GM12878 (cell line): ENCODE measurements at regions not wholly inside any gene's neighbourhood (a gene's known extent, or its start where the extent isn't known, plus 50 kb on each side); places are given as distances from the start of the nearest gene placed in this dataset.

Source experiments
- ATAC-seq: fragments of 200-7000 bp; cut with Tn5 transposase; 3 replicates; pipeline ENCODE4 v1.9.1; 2020; ENCODE audit warnings: mild to moderate bottlenecking, moderate library complexity
- BruUV-seq: library from RNA; stranded (reverse); fragments of 400-500 nt; replicated peaks from 2 replicates; lab custom pipeline; 2021; lab: Mats Ljungman, UMichigan
- CTCF ChIA-PET: fragments of 300-600 bp; sonication (Branson Sonifier 250); formaldehyde crosslinking; extraction: SDS; loops from one replicate; lab custom pipeline; 2021; ENCODE audit warnings: inconsistent platforms; lab: Yijun Ruan, JAX
- POLR2A ChIA-PET: fragments of 350-600 bp; formaldehyde crosslinking; extraction: SDS; loops from one replicate; lab custom pipeline; 2021; ENCODE audit warnings: inconsistent platforms; lab: Charles Lee
- RAD21 ChIA-PET: fragments of 300-600 bp; sonication (Branson Sonifier 250); formaldehyde crosslinking; loops from one replicate; lab custom pipeline; 2023; ENCODE audit warnings: antibody characterized with exemption; ENCODE audit not compliant: unreplicated experiment; lab: Charles Lee
- SMC1A ChIA-PET: fragments of 300-600 bp; sonication (Branson Sonifier 250); formaldehyde crosslinking; loops from one replicate; lab custom pipeline; 2023; ENCODE audit not compliant: unreplicated experiment, uncharacterized antibody; lab: Charles Lee
- DNase-seq: peaks from one replicate; pipeline ENCODE4 v3.0.0-alpha.2; 2011; ENCODE audit warnings: low read depth, low spot score
- FAIRE-seq: peaks from 3 replicates; lab custom pipeline; 2011; peaks lifted over from hg19 to GRCh38; lab: Jason Lieb, UNC
- H2AFZ ChIP-seq: 2 replicates; pipeline ENCODE4 v1.6.0; 2011; ENCODE audit warnings: low read depth, low read length, control low read depth; ENCODE audit not compliant: control insufficient read depth
- H3K27ac ChIP-seq: 2 replicates; pipeline ENCODE4 v1.5.1; 2011; ENCODE audit warnings: control low read depth; ENCODE audit not compliant: control insufficient read depth, insufficient read depth
- H3K27me3 ChIP-seq, 2 experiments: replicated peaks in 1 of 2; 2 replicates each; pipeline versions ENCODE4 v1.6.0 to v1.6.1; 2011; ENCODE audit warnings: low read length in 1 of 2; ENCODE audit not compliant: control insufficient read depth in 2 of 2, insufficient read depth in 2 of 2
- H3K36me3 ChIP-seq, 2 experiments: 2 replicates each; pipeline ENCODE4 v1.5.1; 2011; ENCODE audit warnings: low read length in 1 of 2; ENCODE audit not compliant: control insufficient read depth in 2 of 2, insufficient read depth in 2 of 2
- H3K4me1 ChIP-seq: 2 replicates; pipeline ENCODE4 v1.6.1; 2011; ENCODE audit warnings: mild to moderate bottlenecking, low read length, moderate library complexity, mixed read lengths; ENCODE audit not compliant: control insufficient read depth, insufficient read depth
- H3K4me2 ChIP-seq: 2 replicates; pipeline ENCODE4 v1.6.0; 2011; ENCODE audit warnings: control low read depth; ENCODE audit not compliant: control insufficient read depth, insufficient read depth
- H3K4me3 ChIP-seq: fragments of 200-600 bp; sonication (generic); 2 replicates; pipeline ENCODE4 v1.5.1; 2016
- H3K79me2 ChIP-seq: 2 replicates; pipeline ENCODE4 v1.6.0; 2011; ENCODE audit warnings: low read length; ENCODE audit not compliant: control insufficient read depth, insufficient read depth
- H3K9ac ChIP-seq: 2 replicates; pipeline ENCODE4 v1.8.0; 2011; ENCODE audit warnings: low read length, control low read depth, mixed read lengths; ENCODE audit not compliant: control insufficient read depth, insufficient read depth
- H3K9me3 ChIP-seq: replicated peaks from 3 replicates; pipeline ENCODE4 v1.5.1; 2011; ENCODE audit warnings: mild to moderate bottlenecking, low read length; ENCODE audit not compliant: control insufficient read depth, insufficient read depth
- H4K20me1 ChIP-seq: 2 replicates; pipeline ENCODE4 v1.6.0; 2011; ENCODE audit not compliant: control insufficient read depth, insufficient read depth
- MEF2B ChIP-seq: fragments of 450-650 bp; IDR thresholded peaks from 2 replicates; pipeline ENCODE4 v1.6.1; 2018; ENCODE audit warnings: mild to moderate bottlenecking, moderate library complexity; ENCODE audit not compliant: partially characterized antibody, poor library complexity, severe bottlenecking
- MXI1 ChIP-seq: fragments of 150-350 bp; IDR thresholded peaks from 2 replicates; pipeline ENCODE4 v1.6.1; 2011; ENCODE audit warnings: low read depth, mild to moderate bottlenecking, inconsistent platforms, low read length, improper control_type of control experiment
- NFYA ChIP-seq: IDR thresholded peaks from 2 replicates; pipeline ENCODE4 v1.6.1; 2011; ENCODE audit warnings: low read depth, mild to moderate bottlenecking, low read length, improper control_type of control experiment, borderline replicate concordance
- NR2C1 ChIP-seq: fragments of 450-650 bp; IDR thresholded peaks from 2 replicates; pipeline ENCODE4 v1.6.1; 2017; ENCODE audit warnings: antibody characterized with exemption, mild to moderate bottlenecking, moderate library complexity
- SMAD5 ChIP-seq: IDR thresholded peaks from 2 replicates; pipeline ENCODE4 v1.6.1; 2016; ENCODE audit warnings: antibody characterized with exemption, low read depth
- SPI1 ChIP-seq: IDR thresholded peaks from 2 replicates; pipeline ENCODE4 v1.6.1; 2011; ENCODE audit warnings: low read depth, mild to moderate bottlenecking, low read length, moderate library complexity, borderline replicate concordance; ENCODE audit not compliant: insufficient read depth
- TAF1 ChIP-seq: IDR thresholded peaks from 2 replicates; pipeline ENCODE4 v1.6.1; 2011; ENCODE audit warnings: mild to moderate bottlenecking, low read depth, low read length, borderline replicate concordance
- WGBS: methylation state at CpG from one replicate; pipeline ENCODE4 v1.1.6; 2016; ENCODE audit warnings: low lambda C conversion rate; ENCODE audit not compliant: insufficient replicate concordance, insufficient coverage; ENCODE audit errors: missing lambda C conversion rate; 5-methylcytosine and 5-hydroxymethylcytosine counted together
- in situ Hi-C: fragments of 300-500 bp; cut with MboI; formaldehyde crosslinking; loops from 9 replicates; pipeline ENCODE4 v1.14.3; 2018; ENCODE audit warnings: mixed read lengths
- intact Hi-C: fragments of 100-400 bp; cut with micrococcal nuclease; formaldehyde crosslinking; loops from one replicate; pipeline ENCODE4 v1.14.2; 2022; ENCODE audit not compliant: unreplicated experiment
- TF ChIP-seq, protein P1 (sequence below): fragments of 450-650 bp; IDR thresholded peaks from 2 replicates; pipeline ENCODE4 v1.6.1; 2018; ENCODE audit warnings: mild to moderate bottlenecking, low read depth, moderate library complexity; ENCODE audit not compliant: partially characterized antibody

DNA sequence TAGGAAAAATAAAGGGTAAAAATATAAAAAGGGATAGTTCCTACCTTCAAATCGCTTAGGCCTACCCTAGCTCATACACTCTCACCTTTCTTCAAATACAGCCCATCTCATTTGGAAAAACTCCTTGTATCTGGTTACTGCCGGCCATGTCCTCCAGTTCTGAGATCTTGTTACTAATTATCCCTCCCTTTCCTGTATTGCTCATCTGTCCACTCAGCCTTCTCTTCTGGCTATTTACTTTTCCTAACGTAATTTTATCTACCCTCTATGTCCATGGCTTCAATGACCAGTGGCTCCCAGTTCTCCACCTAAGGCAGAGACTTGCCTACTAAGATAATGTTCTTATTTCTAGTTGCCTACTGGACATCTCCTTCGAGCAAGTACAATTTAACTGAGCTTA, 342.9 kb upstream of the ACVR2A start:
- no peaks in the 10 kb centered on the region; the same call in 1 of the 3 replicates for H3K9me3 ChIP-seq
- no peaks in the 10 kb centered on the region for H3K4me1 ChIP-seq
- no peak overlapping the region for H2AFZ ChIP-seq
- no peak overlapping the region for H3K4me2 ChIP-seq
- TF ChIP-seq NFYA = no peak
- no peak for TF ChIP-seq SMAD5
- 26% methylated on average over 4 of the region's 4 CpGs for WGBS
- no TSS peak for BruUV-seq
- ChIA-PET CTCF (no interaction called here), SMC1A (no interaction called here), RAD21 (no interaction called here), POLR2A (no interaction called here)
- no peak overlapping the region for H3K27ac ChIP-seq
- no peak overlapping the region for H3K4me3 ChIP-seq
- in situ Hi-C loops (no loop called here), intact Hi-C loops (no loop called here)
- FAIRE-seq = no peak
- H3K79me2 ChIP-seq = no peaks in the 10 kb centered on the region
- H3K9ac ChIP-seq = no peak overlapping the region
- ATAC-seq = no peak
- H4K20me1 ChIP-seq = no peaks in the 10 kb centered on the region
- DNase-seq = no peak
- no peaks in the 10 kb centered on the region for H3K36me3 ChIP-seq
- no peaks in the 10 kb centered on the region for H3K27me3 ChIP-seq

DNA sequence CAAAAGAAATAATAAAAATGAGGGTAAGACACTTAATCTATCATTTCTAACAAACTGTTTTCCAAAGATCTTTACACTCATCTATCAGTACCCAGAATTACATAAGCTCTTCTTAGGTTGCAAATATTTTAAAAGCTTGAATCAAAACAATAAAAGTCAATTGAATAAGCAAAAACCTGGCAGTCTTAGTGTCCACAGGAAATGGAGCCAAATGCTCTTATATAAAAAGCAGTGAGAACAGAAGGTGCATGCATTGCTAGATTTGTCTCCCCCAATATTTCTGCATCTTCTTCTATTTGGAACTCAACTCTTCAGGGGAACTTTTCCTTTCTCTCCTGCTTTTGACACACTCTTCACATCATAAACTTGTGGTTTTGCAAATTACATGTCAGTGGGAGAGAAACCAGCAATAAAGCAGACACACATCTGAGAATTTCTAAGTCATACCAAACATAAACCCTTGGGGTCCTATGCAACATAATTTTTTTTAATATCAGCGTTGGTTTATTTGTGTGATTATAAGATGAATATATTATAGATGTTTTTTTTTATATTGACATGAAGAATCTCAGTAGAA, 343.9 kb upstream of the ACVR2A start:
- SMC1A ChIA-PET = no interaction called here
- H3K79me2 ChIP-seq = no peaks in the 10 kb centered on the region
- H2AFZ ChIP-seq = no peak overlapping the region
- H3K4me3 ChIP-seq = no peak overlapping the region
- intact Hi-C loops = no loop called here
- H3K27ac ChIP-seq = no peak overlapping the region
- H3K9ac ChIP-seq = no peak overlapping the region
- no peaks in the 10 kb centered on the region; the same call in 1 of the 3 replicates for H3K9me3 ChIP-seq
- no peaks in the 10 kb centered on the region; a peak in 1 of 4 replicates for H3K27me3 ChIP-seq
- no peaks in the 10 kb centered on the region for H3K4me1 ChIP-seq
- no peaks in the 10 kb centered on the region for H3K36me3 ChIP-seq
- TF ChIP-seq, protein P1, sequence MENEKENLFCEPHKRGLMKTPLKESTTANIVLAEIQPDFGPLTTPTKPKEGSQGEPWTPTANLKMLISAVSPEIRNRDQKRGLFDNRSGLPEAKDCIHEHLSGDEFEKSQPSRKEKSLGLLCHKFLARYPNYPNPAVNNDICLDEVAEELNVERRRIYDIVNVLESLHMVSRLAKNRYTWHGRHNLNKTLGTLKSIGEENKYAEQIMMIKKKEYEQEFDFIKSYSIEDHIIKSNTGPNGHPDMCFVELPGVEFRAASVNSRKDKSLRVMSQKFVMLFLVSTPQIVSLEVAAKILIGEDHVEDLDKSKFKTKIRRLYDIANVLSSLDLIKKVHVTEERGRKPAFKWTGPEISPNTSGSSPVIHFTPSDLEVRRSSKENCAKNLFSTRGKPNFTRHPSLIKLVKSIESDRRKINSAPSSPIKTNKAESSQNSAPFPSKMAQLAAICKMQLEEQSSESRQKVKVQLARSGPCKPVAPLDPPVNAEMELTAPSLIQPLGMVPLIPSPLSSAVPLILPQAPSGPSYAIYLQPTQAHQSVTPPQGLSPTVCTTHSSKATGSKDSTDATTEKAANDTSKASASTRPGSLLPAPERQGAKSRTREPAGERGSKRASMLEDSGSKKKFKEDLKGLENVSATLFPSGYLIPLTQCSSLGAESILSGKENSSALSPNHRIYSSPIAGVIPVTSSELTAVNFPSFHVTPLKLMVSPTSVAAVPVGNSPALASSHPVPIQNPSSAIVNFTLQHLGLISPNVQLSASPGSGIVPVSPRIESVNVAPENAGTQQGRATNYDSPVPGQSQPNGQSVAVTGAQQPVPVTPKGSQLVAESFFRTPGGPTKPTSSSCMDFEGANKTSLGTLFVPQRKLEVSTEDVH = no peak
- TF ChIP-seq SPI1 (no peak), TAF1 (no peak), MXI1 (no peak), MEF2B (no peak), NR2C1 (no peak)
- RAD21 ChIA-PET = no interaction called here
- POLR2A ChIA-PET = no interaction called here
- FAIRE-seq (no peak), DNase-seq (no peak), ATAC-seq (no peak)
- CTCF ChIA-PET = interaction anchor here (1.0 kb wide), 1 partner anchor 17 kb away, joined by 4 read pairs; no protein-coding TSS in a partner anchor
- BruUV-seq = no TSS peak
- H4K20me1 ChIP-seq = no peaks in the 10 kb centered on the region
- WGBS = 0% methylated on average over 1 of the region's 1 CpG
- no peak overlapping the region for H3K4me2 ChIP-seq
- in situ Hi-C loops = no loop called here
